IMR-90 (cell line): ENCODE measurements at regions not wholly inside any gene's neighbourhood (a gene's known extent, or its start where the extent isn't known, plus 50 kb on each side); places are given as distances from the start of the nearest gene placed in this dataset.

Experiments
- ATAC-seq: fragments of 200-7000 bp; cut with Tn5 transposase; 2 replicates; pipeline ENCODE4 v1.9.1; 2020; ENCODE audit warnings: low read depth, mild to moderate bottlenecking, moderate library complexity
- BruUV-seq: library from RNA; stranded (reverse); fragments of 400-500 nt; replicated peaks from 2 replicates; lab custom pipeline; 2021; lab: Mats Ljungman, UMichigan
- CTCF ChIA-PET: fragments of 300-600 bp; formaldehyde crosslinking; extraction: SDS; loops from one replicate; lab custom pipeline; 2021; ENCODE audit warnings: antibody characterized with exemption; lab: Yijun Ruan, JAX
- POLR2A ChIA-PET: fragments of 300-600 bp; sonication (Branson Sonifier 250); formaldehyde crosslinking; loops from one replicate; lab custom pipeline; 2022; ENCODE audit warnings: antibody characterized with exemption; ENCODE audit not compliant: unreplicated experiment; lab: Charles Lee
- DNase-seq: peaks from one replicate; pipeline ENCODE4 v3.0.0; 2013
- H2AFZ ChIP-seq: replicated peaks from 2 replicates; pipeline ENCODE3; 2013; ENCODE audit warnings: low read length, mild to moderate bottlenecking; ENCODE audit not compliant: poor library complexity
- H2AK5ac ChIP-seq: 2 replicates; pipeline ENCODE4 v1.6.1; 2013; ENCODE audit warnings: low read depth, low read length, inconsistent platforms
- H2AK9ac ChIP-seq: replicated peaks from 2 replicates; pipeline ENCODE3; 2013; ENCODE audit warnings: mild to moderate bottlenecking, low read depth, low read length, moderate library complexity; ENCODE audit not compliant: poor library complexity
- H2BK120ac ChIP-seq: 2 replicates; pipeline ENCODE4 v1.6.1; 2013; ENCODE audit warnings: low read depth, low read length, inconsistent platforms
- H2BK15ac ChIP-seq: 3 replicates; pipeline ENCODE4 v1.6.1; 2013; ENCODE audit warnings: low read depth, low read length, inconsistent platforms
- H2BK20ac ChIP-seq: 2 replicates; pipeline ENCODE4 v1.6.1; 2013; ENCODE audit warnings: low read depth, mild to moderate bottlenecking, inconsistent platforms, low read length, moderate library complexity
- H2BK5ac ChIP-seq: 2 replicates; pipeline ENCODE4 v1.6.1; 2013; ENCODE audit warnings: mild to moderate bottlenecking, low read depth, low read length, inconsistent platforms; ENCODE audit not compliant: poor library complexity, severe bottlenecking
- H3K14ac ChIP-seq: replicated peaks from 2 replicates; pipeline ENCODE4 v1.6.1; 2013; ENCODE audit warnings: low read depth, low read length, inconsistent platforms
- H3K18ac ChIP-seq: 2 replicates; pipeline ENCODE4 v1.6.1; 2013; ENCODE audit warnings: low read depth, low read length, control low read depth
- H3K23ac ChIP-seq: 2 replicates; pipeline ENCODE4 v1.6.1; 2013; ENCODE audit warnings: low read depth, low read length, inconsistent platforms
- H3K27ac ChIP-seq: 2 replicates; pipeline ENCODE4 v1.5.1; 2013; ENCODE audit warnings: mild to moderate bottlenecking, control low read depth, low read length; ENCODE audit not compliant: insufficient read depth
- H3K27me3 ChIP-seq: 2 replicates; pipeline ENCODE4 v1.6.1; 2013; ENCODE audit warnings: low read length; ENCODE audit not compliant: control insufficient read depth, insufficient read depth
- H3K36me3 ChIP-seq: 2 replicates; pipeline ENCODE4 v1.6.1; 2013; ENCODE audit warnings: low read length, mixed read lengths; ENCODE audit not compliant: control insufficient read depth, insufficient read depth
- H3K4ac ChIP-seq: 2 replicates; pipeline ENCODE4 v1.6.1; 2013; ENCODE audit warnings: low read depth, low read length, inconsistent platforms
- H3K4me1 ChIP-seq: 2 replicates; pipeline ENCODE4 v1.6.1; 2013; ENCODE audit warnings: low read length, mixed read lengths; ENCODE audit not compliant: control insufficient read depth, insufficient read depth
- H3K4me2 ChIP-seq: 2 replicates; pipeline ENCODE4 v1.6.1; 2013; ENCODE audit warnings: low read depth, mild to moderate bottlenecking, control low read depth, low read length, moderate library complexity
- H3K4me3 ChIP-seq: 2 replicates; pipeline ENCODE4 v1.5.1; 2013; ENCODE audit warnings: low read depth, mild to moderate bottlenecking, control low read depth, low read length, moderate library complexity; ENCODE audit not compliant: insufficient read depth
- H3K56ac ChIP-seq: 2 replicates; pipeline ENCODE4 v1.6.1; 2013; ENCODE audit warnings: low read length, inconsistent platforms; ENCODE audit not compliant: insufficient read depth; ENCODE audit errors: extremely low read depth
- H3K79me1 ChIP-seq, 2 experiments: 2 replicates each; pipeline ENCODE4 v1.6.1; 2013; ENCODE audit warnings: low read length in 2 of 2, inconsistent platforms in 1 of 2, low read depth in 1 of 2
- H3K9ac ChIP-seq: 2 replicates; pipeline ENCODE4 v1.6.1; 2013; ENCODE audit warnings: low read depth, low read length, control low read depth
- H3K9me1 ChIP-seq: 2 replicates; pipeline ENCODE4 v1.6.1; 2013; ENCODE audit warnings: low read length, inconsistent platforms; ENCODE audit not compliant: insufficient read depth
- H3K9me3 ChIP-seq: 2 replicates; pipeline ENCODE4 v1.6.1; 2013; ENCODE audit warnings: low read length; ENCODE audit not compliant: control insufficient read depth, insufficient read depth
- H4K20me1 ChIP-seq: 2 replicates; pipeline ENCODE4 v1.6.1; 2013; ENCODE audit warnings: low read length, inconsistent platforms; ENCODE audit not compliant: insufficient read depth
- H4K5ac ChIP-seq: 2 replicates; pipeline ENCODE4 v1.6.1; 2013; ENCODE audit warnings: mild to moderate bottlenecking, low read depth, low read length, control low read depth
- H4K8ac ChIP-seq, 2 experiments: 2 replicates each; pipeline ENCODE4 v1.6.1; 2013; ENCODE audit warnings: low read depth in 2 of 2, low read length in 2 of 2, control low read depth in 1 of 2, inconsistent platforms in 1 of 2
- H4K91ac ChIP-seq: 2 replicates; pipeline ENCODE4 v1.6.1; 2013; ENCODE audit warnings: low read depth, low read length, inconsistent platforms; ENCODE audit not compliant: insufficient read depth
- CHD1 ChIP-seq: IDR thresholded peaks from 2 replicates; pipeline ENCODE4 v1.6.1; 2012; ENCODE audit warnings: low read depth, low read length, improper control_type of control experiment
- MAFK ChIP-seq: IDR thresholded peaks from 2 replicates; pipeline ENCODE4 v1.6.1; 2012; ENCODE audit warnings: low read depth, low read length, improper control_type of control experiment
- MAZ ChIP-seq: IDR thresholded peaks from 2 replicates; pipeline ENCODE4 v1.6.1; 2012; ENCODE audit warnings: low read depth, mild to moderate bottlenecking, low read length, improper control_type of control experiment, moderate library complexity, borderline replicate concordance
- NFE2L2 ChIP-seq: fragments of 150-350 bp; IDR thresholded peaks from 2 replicates; pipeline ENCODE4 v1.6.1; 2016; ENCODE audit warnings: low read depth, mild to moderate bottlenecking, low read length
- POLR2A ChIP-seq: IDR thresholded peaks from 2 replicates; pipeline ENCODE4 v1.6.1; 2012; ENCODE audit warnings: mild to moderate bottlenecking, low read depth, low read length
- RAD21 ChIP-seq: IDR thresholded peaks from 2 replicates; pipeline ENCODE4 v1.6.1; 2012; ENCODE audit warnings: low read length, improper control_type of control experiment
- RCOR1 ChIP-seq: IDR thresholded peaks from 2 replicates; pipeline ENCODE4 v1.6.1; 2012; ENCODE audit warnings: mild to moderate bottlenecking, low read length, improper control_type of control experiment; ENCODE audit not compliant: insufficient replicate concordance
- RFX5 ChIP-seq: IDR thresholded peaks from 2 replicates; pipeline ENCODE4 v1.8.0; 2012; ENCODE audit warnings: low read depth, mild to moderate bottlenecking, low read length, moderate library complexity
- SMC3 ChIP-seq: fragments of 150-350 bp; IDR thresholded peaks from 2 replicates; pipeline ENCODE4 v1.6.1; 2016; ENCODE audit warnings: low read depth, mild to moderate bottlenecking, antibody characterized with exemption, low read length, moderate library complexity
- WGBS, 2 experiments: methylation state at CpG; one replicate each; pipeline versions ENCODE4 v1.1.5 to v1.1.7; 2013; ENCODE audit warnings: missing lambda C conversion rate in 2 of 2; ENCODE audit not compliant: insufficient read length in 1 of 2; ENCODE audit errors: extremely low coverage in 2 of 2; 5-methylcytosine and 5-hydroxymethylcytosine counted together
- dilution Hi-C: fragments of 300-500 bp; cut with HindIII; formaldehyde crosslinking; loops from one replicate; pipeline ENCODE4 v1.14.3; 2018; ENCODE audit warnings: low sequenced_read_pairs; ENCODE audit not compliant: unreplicated experiment
- in situ Hi-C: fragments of 300-500 bp; cut with MboI; formaldehyde crosslinking; loops from 3 replicates; pipeline ENCODE4 v1.14.3; 2019; ENCODE audit warnings: low sequenced_read_pairs, inconsistent platforms, mixed read lengths
- intact Hi-C: fragments of 100-400 bp; cut with micrococcal nuclease; formaldehyde crosslinking; loops from 2 replicates; pipeline ENCODE4 v1.10.0; 2022
- TF ChIP-seq, protein P1 (sequence below): fragments of 150-350 bp; IDR thresholded peaks from 2 replicates; pipeline ENCODE4 v1.6.1; 2016; ENCODE audit warnings: low read depth, mild to moderate bottlenecking, low read length, moderate library complexity, borderline replicate concordance
- TF ChIP-seq, protein P2 (sequence below): fragments of 150-350 bp; IDR thresholded peaks from 2 replicates; pipeline ENCODE4 v1.6.1; 2017; ENCODE audit warnings: mild to moderate bottlenecking, antibody characterized with exemption, low read length, low read depth

DNA sequence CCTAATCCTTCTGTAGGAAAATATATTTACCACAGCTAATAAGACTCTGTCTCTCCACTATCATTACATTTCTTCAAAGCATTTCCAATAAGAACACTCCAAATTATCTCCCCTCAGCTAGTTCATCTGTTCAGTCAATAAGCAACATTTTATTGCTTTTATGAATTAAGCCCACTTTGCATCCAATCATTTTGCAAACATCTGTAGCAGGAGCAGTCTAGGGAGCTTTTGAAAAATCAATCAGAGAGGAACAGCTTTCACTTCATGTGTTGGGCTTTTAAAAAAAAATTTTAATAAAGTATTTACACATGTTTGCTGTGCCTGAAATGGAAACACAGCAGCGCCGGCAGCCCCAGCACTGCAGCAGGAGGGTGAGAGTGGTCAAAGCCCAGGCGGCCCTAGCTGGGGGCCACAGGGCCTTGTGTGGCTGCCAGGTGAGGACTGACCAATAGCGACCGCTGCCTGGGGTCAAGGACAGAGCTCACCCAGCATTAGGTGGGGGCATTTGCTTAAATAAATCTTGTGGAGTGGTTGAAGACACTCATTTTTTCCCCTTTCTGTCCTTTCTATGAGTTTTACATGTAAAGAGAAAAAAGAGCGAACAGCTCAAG lies 250.7 kb downstream of the RNF144A start:
- no peaks in the 10 kb centered on the region for H3K4me1 ChIP-seq
- no peak overlapping the region for H2AFZ ChIP-seq
- peaks cover 9% of the 10 kb centered on the region for H3K9me3 ChIP-seq
- H2BK20ac ChIP-seq, result no peak overlapping the region
- no peak overlapping the region for H3K9ac ChIP-seq
- 80% methylated on average over 1 of the region's 6 CpGs; no CpG with 5 or more reads in 1 of the 2 experiments for WGBS, 2 experiments
- DNase-seq, result no peak
- no peaks in the 10 kb centered on the region for H4K20me1 ChIP-seq
- intact Hi-C loops (no loop called here), dilution Hi-C loops (no loop called here), in situ Hi-C loops (no loop called here)
- no peak overlapping the region for H3K23ac ChIP-seq
- POLR2A ChIA-PET, result no interaction called here
- H3K56ac ChIP-seq, result no peak overlapping the region
- H2BK120ac ChIP-seq, result no peak overlapping the region
- no peaks in the 10 kb centered on the region for H3K36me3 ChIP-seq
- H2AK5ac ChIP-seq, result no peak overlapping the region
- no peak overlapping the region for H3K4me3 ChIP-seq
- no peak for ATAC-seq
- H4K91ac ChIP-seq, result no peak overlapping the region
- H2BK5ac ChIP-seq, result no peak overlapping the region
- no peak overlapping the region for H3K14ac ChIP-seq
- no peak for TF ChIP-seq RFX5
- TF ChIP-seq MAZ, result no peak
- TF ChIP-seq, protein P1, sequence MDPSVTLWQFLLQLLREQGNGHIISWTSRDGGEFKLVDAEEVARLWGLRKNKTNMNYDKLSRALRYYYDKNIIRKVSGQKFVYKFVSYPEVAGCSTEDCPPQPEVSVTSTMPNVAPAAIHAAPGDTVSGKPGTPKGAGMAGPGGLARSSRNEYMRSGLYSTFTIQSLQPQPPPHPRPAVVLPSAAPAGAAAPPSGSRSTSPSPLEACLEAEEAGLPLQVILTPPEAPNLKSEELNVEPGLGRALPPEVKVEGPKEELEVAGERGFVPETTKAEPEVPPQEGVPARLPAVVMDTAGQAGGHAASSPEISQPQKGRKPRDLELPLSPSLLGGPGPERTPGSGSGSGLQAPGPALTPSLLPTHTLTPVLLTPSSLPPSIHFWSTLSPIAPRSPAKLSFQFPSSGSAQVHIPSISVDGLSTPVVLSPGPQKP, result no peak
- TF ChIP-seq, protein P2, sequence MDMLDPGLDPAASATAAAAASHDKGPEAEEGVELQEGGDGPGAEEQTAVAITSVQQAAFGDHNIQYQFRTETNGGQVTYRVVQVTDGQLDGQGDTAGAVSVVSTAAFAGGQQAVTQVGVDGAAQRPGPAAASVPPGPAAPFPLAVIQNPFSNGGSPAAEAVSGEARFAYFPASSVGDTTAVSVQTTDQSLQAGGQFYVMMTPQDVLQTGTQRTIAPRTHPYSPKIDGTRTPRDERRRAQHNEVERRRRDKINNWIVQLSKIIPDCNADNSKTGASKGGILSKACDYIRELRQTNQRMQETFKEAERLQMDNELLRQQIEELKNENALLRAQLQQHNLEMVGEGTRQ, result no peak
- no peak for TF ChIP-seq NFE2L2
- no peak for TF ChIP-seq CHD1
- no peak for TF ChIP-seq MAFK
- no peak for TF ChIP-seq RCOR1
- no peak for TF ChIP-seq POLR2A
- TF ChIP-seq SMC3, result no peak
- no peak for TF ChIP-seq RAD21
- CTCF ChIA-PET, result no interaction called here
- no peak overlapping the region for H4K5ac ChIP-seq
- H2AK9ac ChIP-seq, result no peak overlapping the region
- H4K8ac ChIP-seq, result no peak overlapping the region
- no peak overlapping the region for H3K18ac ChIP-seq
- no peaks in the 10 kb centered on the region for H3K79me1 ChIP-seq
- no peak overlapping the region for H3K27ac ChIP-seq
- no TSS peak for BruUV-seq
- H2BK15ac ChIP-seq, result no peak overlapping the region
- H3K27me3 ChIP-seq, result no peaks in the 10 kb centered on the region
- H3K9me1 ChIP-seq, result no peaks in the 10 kb centered on the region
- H3K4ac ChIP-seq, result no peak overlapping the region
- no peak overlapping the region for H3K4me2 ChIP-seq
